ENCODE measurements at regions not wholly inside any gene's neighbourhood (a gene's known extent, or its start where the extent isn't known, plus 50 kb on each side); places are given as distances from the start of the nearest gene placed in this dataset.
A peak's percentile ranks its signal among the peaks of the same experiment; 100 is the strongest.

GRCh38 chr6:68575765-68576439, 59.2 kb upstream of the ADGRB3 start:
- H3K4me3 ChIP-seq (ENCODE audit: low read depth, low read length) = no peak overlapping the region
- no peak for DNase-seq (ENCODE audit: low read depth, low spot score)
- TF ChIP-seq CTCF (IDR thresholded peaks at IDR 0.05; ENCODE audit: insufficient read depth, low read length, missing control alignments) = no peak
- CTCF ChIA-PET = no interaction called here
- POLR2A ChIA-PET = no interaction called here

- H3K4me3 ChIP-seq (ENCODE audit: low read depth, low read length) = no peak overlapping the region
- no peak for TF ChIP-seq CTCF (IDR thresholded peaks at IDR 0.05; ENCODE audit: insufficient read depth, low read length, missing control alignments)
Measured at GRCh38 chr6:68572975-68573374, 62.1 kb upstream of the ADGRB3 start.

GRCh38 chr6:68572525-68572924, 62.6 kb upstream of the ADGRB3 start:
- TF ChIP-seq CTCF (IDR thresholded peaks at IDR 0.05; ENCODE audit: insufficient read depth, low read length, missing control alignments) = peak; percentile 7

More at GRCh38 chr6:68572975-68573374, 62.1 kb upstream of the ADGRB3 start:
- no peak for DNase-seq (ENCODE audit: low read depth, low spot score)
- POLR2A ChIA-PET = no interaction called here
- CTCF ChIA-PET = no interaction called here

GRCh38 chr6:68559716-68560115, 75.4 kb upstream of the ADGRB3 start:
- ChIA-PET POLR2A (no interaction called here), CTCF (no interaction called here)
- TF ChIP-seq CTCF (IDR thresholded peaks at IDR 0.05; ENCODE audit: insufficient read depth, low read length, missing control alignments) = no peak
- no peak overlapping the region for H3K4me3 ChIP-seq (ENCODE audit: low read depth, low read length)
- no peak for DNase-seq (ENCODE audit: low read depth, low spot score)

More at GRCh38 chr6:68572525-68572924, 62.6 kb upstream of the ADGRB3 start:
- ChIA-PET POLR2A (no interaction called here), CTCF (no interaction called here)
- no peak for DNase-seq (ENCODE audit: low read depth, low spot score)
- H3K4me3 ChIP-seq (ENCODE audit: low read depth, low read length) = no peak overlapping the region

- POLR2A ChIA-PET = no interaction called here
- no peak overlapping the region for H3K4me3 ChIP-seq (ENCODE audit: low read depth, low read length)
- no peak for DNase-seq (ENCODE audit: low read depth, low spot score)
- no peak for TF ChIP-seq CTCF (IDR thresholded peaks at IDR 0.05; ENCODE audit: insufficient read depth, low read length, missing control alignments)
- CTCF ChIA-PET = no interaction called here
Measured at GRCh38 chr6:68559070-68559469, 76.0 kb upstream of the ADGRB3 start.

GRCh38 chr6:68546620-68547019, 88.5 kb upstream of the ADGRB3 start:
- no peak overlapping the region for H3K4me3 ChIP-seq (ENCODE audit: low read depth, low read length)
- ChIA-PET POLR2A (no interaction called here), CTCF (no interaction called here)
- no peak for TF ChIP-seq CTCF (IDR thresholded peaks at IDR 0.05; ENCODE audit: insufficient read depth, low read length, missing control alignments)
- no peak for DNase-seq (ENCODE audit: low read depth, low spot score)

Measured in AG04449 (cell line).